ENCODE measurements at regions not wholly inside any gene's neighbourhood (a gene's known extent, or its start where the extent isn't known, plus 50 kb on each side); places are given as distances from the start of the nearest gene placed in this dataset.

GRCh38 chr19:31709476-31709875, 360.2 kb upstream of the TSHZ3 start:
- H3K27me3 ChIP-seq (ENCODE audit: low read depth, low read length) = no peaks in the 10 kb centered on the region

GRCh38 chr19:31715249-31715945, 366.2 kb upstream of the TSHZ3 start:
- Histone ChIP-seq H3K9ac (ENCODE audit: low read length) (no peak overlapping the region), H3K4me3 (ENCODE audit: low read length) (no peak overlapping the region), H3K79me2 (ENCODE audit: low read length) (no peaks in the 10 kb centered on the region), H3K36me3 (replicated peaks; ENCODE audit: low read depth, low read length) (no peaks in the 10 kb centered on the region), H2AFZ (ENCODE audit: low read depth, low read length) (no peak overlapping the region), H3K4me2 (ENCODE audit: low read length) (no peak overlapping the region), H3K27ac (ENCODE audit: low read length) (no peak overlapping the region), H4K20me1 (ENCODE audit: insufficient read depth, low read length) (no peaks in the 10 kb centered on the region), H3K4me1 (ENCODE audit: low read length) (no peaks in the 10 kb centered on the region), H3K27me3 (ENCODE audit: low read depth, low read length) (no peaks in the 10 kb centered on the region), H3K9me3 (ENCODE audit: insufficient read depth, low read length) (peaks cover 18% of the 10 kb centered on the region; the same call in 1 of the 2 replicates)
- no peak for TF ChIP-seq EZH2phosphoT487 (IDR thresholded peaks at IDR 0.05; ENCODE audit: low read depth)
- no peak for TF ChIP-seq CTCF (IDR thresholded peaks at IDR 0.05; ENCODE audit: low read depth, low read length)

More at GRCh38 chr19:31709476-31709875, 360.2 kb upstream of the TSHZ3 start:
- Histone ChIP-seq H3K9ac (ENCODE audit: low read length) (no peak overlapping the region), H2AFZ (ENCODE audit: low read depth, low read length) (no peak overlapping the region), H3K4me1 (ENCODE audit: low read length) (no peaks in the 10 kb centered on the region), H3K4me3 (ENCODE audit: low read length) (no peak overlapping the region), H3K9me3 (ENCODE audit: insufficient read depth, low read length) (peaks cover 15% of the 10 kb centered on the region; the same call in 1 of the 2 replicates), H3K4me2 (ENCODE audit: low read length) (no peak overlapping the region), H4K20me1 (ENCODE audit: insufficient read depth, low read length) (no peaks in the 10 kb centered on the region), H3K36me3 (replicated peaks; ENCODE audit: low read depth, low read length) (no peaks in the 10 kb centered on the region), H3K79me2 (ENCODE audit: low read length) (no peaks in the 10 kb centered on the region), H3K27ac (ENCODE audit: low read length) (no peak overlapping the region)
- TF ChIP-seq EZH2phosphoT487 (IDR thresholded peaks at IDR 0.05; ENCODE audit: low read depth) = no peak
- TF ChIP-seq CTCF (IDR thresholded peaks at IDR 0.05; ENCODE audit: low read depth, low read length) = no peak

GRCh38 chr19:31716826-31717225, 367.6 kb upstream of the TSHZ3 start:
- Histone ChIP-seq H3K79me2 (ENCODE audit: low read length) (no peaks in the 10 kb centered on the region), H3K9me3 (ENCODE audit: insufficient read depth, low read length) (peaks cover 16% of the 10 kb centered on the region; the same call in 1 of the 2 replicates), H3K4me3 (ENCODE audit: low read length) (no peak overlapping the region), H3K9ac (ENCODE audit: low read length) (no peak overlapping the region), H2AFZ (ENCODE audit: low read depth, low read length) (no peak overlapping the region), H3K4me1 (ENCODE audit: low read length) (no peaks in the 10 kb centered on the region), H3K4me2 (ENCODE audit: low read length) (no peak overlapping the region), H3K27ac (ENCODE audit: low read length) (no peak overlapping the region), H3K27me3 (ENCODE audit: low read depth, low read length) (no peaks in the 10 kb centered on the region), H3K36me3 (replicated peaks; ENCODE audit: low read depth, low read length) (no peaks in the 10 kb centered on the region), H4K20me1 (ENCODE audit: insufficient read depth, low read length) (no peaks in the 10 kb centered on the region)
- no peak for TF ChIP-seq CTCF (IDR thresholded peaks at IDR 0.05; ENCODE audit: low read depth, low read length)
- TF ChIP-seq EZH2phosphoT487 (IDR thresholded peaks at IDR 0.05; ENCODE audit: low read depth) = no peak

- H3K4me3 ChIP-seq (ENCODE audit: low read length) = no peak overlapping the region
- no peak overlapping the region for H3K4me2 ChIP-seq (ENCODE audit: low read length)
- no peaks in the 10 kb centered on the region for H3K36me3 ChIP-seq (replicated peaks; ENCODE audit: low read depth, low read length)
- TF ChIP-seq CTCF (IDR thresholded peaks at IDR 0.05; ENCODE audit: low read depth, low read length) (no peak), EZH2phosphoT487 (IDR thresholded peaks at IDR 0.05; ENCODE audit: low read depth) (no peak)
- no peaks in the 10 kb centered on the region for H3K79me2 ChIP-seq (ENCODE audit: low read length)
- H3K27me3 ChIP-seq (ENCODE audit: low read depth, low read length) = no peaks in the 10 kb centered on the region
- H3K9me3 ChIP-seq (ENCODE audit: insufficient read depth, low read length) = peaks cover 13% of the 10 kb centered on the region; the same call in 1 of the 2 replicates
- H3K9ac ChIP-seq (ENCODE audit: low read length) = no peak overlapping the region
- H3K4me1 ChIP-seq (ENCODE audit: low read length) = no peaks in the 10 kb centered on the region
- no peak overlapping the region for H3K27ac ChIP-seq (ENCODE audit: low read length)
- H2AFZ ChIP-seq (ENCODE audit: low read depth, low read length) = no peak overlapping the region
- H4K20me1 ChIP-seq (ENCODE audit: insufficient read depth, low read length) = no peaks in the 10 kb centered on the region
These were observed 368.2 kb upstream of the TSHZ3 start for GRCh38 chr19:31717269-31717923.

Measured in OCI-LY3 (cell line).